ENCODE measurements at regions not wholly inside any gene's neighbourhood (a gene's known extent, or its start where the extent isn't known, plus 50 kb on each side); places are given as distances from the start of the nearest gene placed in this dataset.

DNA sequence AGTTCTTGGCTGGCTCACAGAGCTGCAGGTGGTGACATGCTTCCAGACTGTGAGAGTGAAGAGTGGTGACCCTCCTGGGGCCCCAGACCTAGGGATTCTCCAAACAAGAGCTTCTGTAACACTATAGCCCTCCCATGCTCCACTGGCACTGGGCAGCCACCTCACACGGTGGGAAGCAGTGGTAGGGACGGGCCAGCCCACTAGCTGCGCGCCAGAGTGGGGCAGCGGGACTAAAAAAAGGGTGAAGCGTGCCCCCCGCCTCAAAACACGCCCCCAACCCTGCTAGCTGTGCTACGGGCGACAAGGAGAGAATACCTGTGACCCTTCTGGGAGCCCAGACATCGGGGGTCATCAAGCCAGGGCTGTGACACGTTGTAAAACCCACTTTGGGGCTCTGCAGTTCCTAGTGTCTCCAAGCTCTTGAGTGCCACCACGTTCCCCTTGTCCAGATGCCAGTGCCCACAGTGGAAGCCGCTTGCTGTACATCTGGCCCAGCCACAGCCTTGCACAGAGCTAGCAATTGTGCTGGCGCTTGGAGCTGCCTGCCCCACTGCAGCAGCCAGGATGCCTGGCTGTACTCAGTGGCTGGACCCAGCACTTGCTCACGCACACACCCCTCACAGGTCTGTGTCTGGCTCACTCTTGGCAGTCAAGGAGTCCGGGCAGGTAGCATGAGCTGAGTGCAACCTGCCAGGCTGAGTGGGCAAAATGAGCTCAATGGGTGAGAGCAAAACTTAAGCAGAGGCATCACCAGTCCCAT is 100.0 kb downstream of the DCAF12L2 start:
- no peak for TF ChIP-seq EZH2phosphoT487 (IDR thresholded peaks at IDR 0.05; ENCODE audit: borderline replicate concordance, low read length)
- TF ChIP-seq, protein P1, sequence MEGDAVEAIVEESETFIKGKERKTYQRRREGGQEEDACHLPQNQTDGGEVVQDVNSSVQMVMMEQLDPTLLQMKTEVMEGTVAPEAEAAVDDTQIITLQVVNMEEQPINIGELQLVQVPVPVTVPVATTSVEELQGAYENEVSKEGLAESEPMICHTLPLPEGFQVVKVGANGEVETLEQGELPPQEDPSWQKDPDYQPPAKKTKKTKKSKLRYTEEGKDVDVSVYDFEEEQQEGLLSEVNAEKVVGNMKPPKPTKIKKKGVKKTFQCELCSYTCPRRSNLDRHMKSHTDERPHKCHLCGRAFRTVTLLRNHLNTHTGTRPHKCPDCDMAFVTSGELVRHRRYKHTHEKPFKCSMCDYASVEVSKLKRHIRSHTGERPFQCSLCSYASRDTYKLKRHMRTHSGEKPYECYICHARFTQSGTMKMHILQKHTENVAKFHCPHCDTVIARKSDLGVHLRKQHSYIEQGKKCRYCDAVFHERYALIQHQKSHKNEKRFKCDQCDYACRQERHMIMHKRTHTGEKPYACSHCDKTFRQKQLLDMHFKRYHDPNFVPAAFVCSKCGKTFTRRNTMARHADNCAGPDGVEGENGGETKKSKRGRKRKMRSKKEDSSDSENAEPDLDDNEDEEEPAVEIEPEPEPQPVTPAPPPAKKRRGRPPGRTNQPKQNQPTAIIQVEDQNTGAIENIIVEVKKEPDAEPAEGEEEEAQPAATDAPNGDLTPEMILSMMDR (IDR thresholded peaks at IDR 0.05; ENCODE audit: low read depth, low read length, poor library complexity, severe bottlenecking), result no peak
